Osteoblast (primary cell): ENCODE measurements at regions not wholly inside any gene's neighbourhood (a gene's known extent, or its start where the extent isn't known, plus 50 kb on each side); places are given as distances from the start of the nearest gene placed in this dataset.

Source experiments
- DNase-seq: peaks from one replicate; pipeline ENCODE4 v3.0.0; 2011; ENCODE audit warnings: low spot score, mixed read lengths; ENCODE audit not compliant: insufficient read length; ENCODE audit errors: missing footprints
- H2AFZ ChIP-seq: 2 replicates; pipeline ENCODE4 v1.6.0; 2011; ENCODE audit warnings: mild to moderate bottlenecking, low read length
- H3K27ac ChIP-seq: 2 replicates; pipeline ENCODE4 v1.5.1; 2011; ENCODE audit warnings: mild to moderate bottlenecking, low read depth, low read length, moderate library complexity
- H3K27me3 ChIP-seq: 2 replicates; pipeline ENCODE4 v1.6.0; 2012; ENCODE audit warnings: mild to moderate bottlenecking, control low read depth, inconsistent platforms, low read length, moderate library complexity; ENCODE audit not compliant: insufficient read depth
- H3K36me3 ChIP-seq: 2 replicates; pipeline ENCODE4 v1.5.1; 2011; ENCODE audit warnings: mild to moderate bottlenecking, low read length, control low read depth, moderate library complexity; ENCODE audit not compliant: insufficient read depth
- H3K4me1 ChIP-seq: 2 replicates; pipeline ENCODE4 v1.5.1; 2011; ENCODE audit warnings: mild to moderate bottlenecking, low read length, control low read depth, moderate library complexity; ENCODE audit not compliant: insufficient read depth
- H3K4me2 ChIP-seq: 2 replicates; pipeline ENCODE4 v1.6.0; 2011; ENCODE audit warnings: mild to moderate bottlenecking, low read length; ENCODE audit not compliant: insufficient read depth
- H3K4me3 ChIP-seq: fragments of 200-600 bp; sonication (generic); 3 replicates; pipeline ENCODE4 v1.5.1; 2012; ENCODE audit warnings: mild to moderate bottlenecking, low read length, inconsistent platforms; ENCODE audit not compliant: insufficient read depth
- H3K79me2 ChIP-seq: 2 replicates; pipeline ENCODE4 v1.6.0; 2012; ENCODE audit warnings: mild to moderate bottlenecking, low read length, control low read depth, inconsistent platforms; ENCODE audit not compliant: insufficient read depth
- H3K9me3 ChIP-seq: 2 replicates; pipeline ENCODE4 v1.5.1; 2011; ENCODE audit warnings: low read depth, low read length, control low read depth
- H4K20me1 ChIP-seq: 2 replicates; pipeline ENCODE4 v1.6.0; 2012; ENCODE audit warnings: mild to moderate bottlenecking, low read length, control low read depth; ENCODE audit not compliant: insufficient read depth
- CTCF ChIP-seq: IDR thresholded peaks from 2 replicates; pipeline ENCODE4 v1.5.1; 2011; ENCODE audit warnings: mild to moderate bottlenecking, low read depth, low read length, moderate library complexity; ENCODE audit errors: extremely low read depth

GRCh38 chr12:98253207-98254037, 262.0 kb upstream of the TMPO start:
- H3K4me1 ChIP-seq = no peaks in the 10 kb centered on the region
- no peak overlapping the region for H3K4me3 ChIP-seq
- no peaks in the 10 kb centered on the region for H3K79me2 ChIP-seq
- no peak for DNase-seq
- no peak overlapping the region for H3K4me2 ChIP-seq
- H2AFZ ChIP-seq = no peak overlapping the region
- no peaks in the 10 kb centered on the region for H3K27me3 ChIP-seq
- H4K20me1 ChIP-seq = no peaks in the 10 kb centered on the region
- no peaks in the 10 kb centered on the region for H3K9me3 ChIP-seq
- TF ChIP-seq CTCF = no peak
- H3K27ac ChIP-seq = no peak overlapping the region
- H3K36me3 ChIP-seq = no peaks in the 10 kb centered on the region

GRCh38 chr12:98256830-98257229, 258.6 kb upstream of the TMPO start:
- DNase-seq = no peak
- Histone ChIP-seq H3K79me2 (no peaks in the 10 kb centered on the region), H3K36me3 (no peaks in the 10 kb centered on the region), H3K9me3 (no peaks in the 10 kb centered on the region), H3K4me3 (no peak overlapping the region), H2AFZ (no peak overlapping the region), H4K20me1 (no peaks in the 10 kb centered on the region), H3K27ac (no peak overlapping the region), H3K27me3 (no peaks in the 10 kb centered on the region), H3K4me2 (no peak overlapping the region), H3K4me1 (no peaks in the 10 kb centered on the region)
- no peak for TF ChIP-seq CTCF

- TF ChIP-seq CTCF = no peak
- Histone ChIP-seq H4K20me1 (no peaks in the 10 kb centered on the region), H3K36me3 (no peaks in the 10 kb centered on the region), H3K4me3 (no peak overlapping the region), H3K27me3 (no peaks in the 10 kb centered on the region), H3K4me2 (no peak overlapping the region), H3K4me1 (no peaks in the 10 kb centered on the region), H3K79me2 (no peaks in the 10 kb centered on the region), H2AFZ (no peak overlapping the region), H3K27ac (no peak overlapping the region), H3K9me3 (no peaks in the 10 kb centered on the region)
- DNase-seq = no peak
These were observed 255.7 kb upstream of the TMPO start for GRCh38 chr12:98259693-98260092.

- no peak overlapping the region for H3K27ac ChIP-seq
- no peaks in the 10 kb centered on the region for H3K9me3 ChIP-seq
- TF ChIP-seq CTCF = no peak
These were observed 255.1 kb upstream of the TMPO start for GRCh38 chr12:98260276-98260675.

More at GRCh38 chr12:98260276-98260675, 255.1 kb upstream of the TMPO start:
- Histone ChIP-seq H3K4me1 (no peaks in the 10 kb centered on the region), H3K4me2 (no peak overlapping the region), H4K20me1 (no peaks in the 10 kb centered on the region), H2AFZ (no peak overlapping the region), H3K36me3 (no peaks in the 10 kb centered on the region), H3K79me2 (no peaks in the 10 kb centered on the region), H3K4me3 (no peak overlapping the region), H3K27me3 (no peaks in the 10 kb centered on the region)
- DNase-seq = no peak
